ENCODE measurements at regions not wholly inside any gene's neighbourhood (a gene's known extent, or its start where the extent isn't known, plus 50 kb on each side); places are given as distances from the start of the nearest gene placed in this dataset.
"Not testable (repeated sequence)": the region's sequence is repeated elsewhere in the genome, so short reads cannot be mapped to it uniquely, and the experiment has no call there.

GRCh38 chr3:135649361-135649760, 316.2 kb upstream of the PPP2R3A start:
- Histone ChIP-seq H3K9ac (ENCODE audit: insufficient read length) (no peak overlapping the region), H3K27ac (no peak overlapping the region), H3K9me3 (ENCODE audit: low read depth, low read length) (no peaks in the 10 kb centered on the region), H3K4me3 (no peak overlapping the region), H3K36me3 (ENCODE audit: insufficient read depth, low read length) (no peaks in the 10 kb centered on the region)
- TF ChIP-seq POLR2AphosphoS5 (IDR thresholded peaks at IDR 0.05; ENCODE audit: borderline replicate concordance, low read depth, low read length) (no peak), FOXP2 (optimal IDR thresholded peaks at IDR 0.05; ENCODE audit: control extremely low read depth, extremely low read length, insufficient read depth) (no peak), EZH2 (IDR thresholded peaks at IDR 0.05) (no peak)
- no peak for DNase-seq (ENCODE audit: low read depth, low spot score)

- TF ChIP-seq FOXP2 (optimal IDR thresholded peaks at IDR 0.05; ENCODE audit: control extremely low read depth, extremely low read length, insufficient read depth), result no peak
- no peak for TF ChIP-seq EZH2 (IDR thresholded peaks at IDR 0.05)
- TF ChIP-seq POLR2AphosphoS5 (IDR thresholded peaks at IDR 0.05; ENCODE audit: borderline replicate concordance, low read depth, low read length), result no peak
- Histone ChIP-seq H3K9me3 (ENCODE audit: low read depth, low read length) (no peaks in the 10 kb centered on the region), H3K36me3 (ENCODE audit: insufficient read depth, low read length) (no peaks in the 10 kb centered on the region), H3K9ac (ENCODE audit: insufficient read length) (no peak overlapping the region), H3K27ac (no peak overlapping the region), H3K4me3 (no peak overlapping the region)
- no peak for DNase-seq (ENCODE audit: low read depth, low spot score)
Measured at GRCh38 chr3:135650309-135650708, 315.2 kb upstream of the PPP2R3A start.

GRCh38 chr3:135652388-135652787, 313.1 kb upstream of the PPP2R3A start:
- Histone ChIP-seq H3K4me3 (no peak overlapping the region), H3K9me3 (ENCODE audit: low read depth, low read length) (no peaks in the 10 kb centered on the region), H3K27ac (no peak overlapping the region), H3K9ac (ENCODE audit: insufficient read length) (no peak overlapping the region), H3K36me3 (ENCODE audit: insufficient read depth, low read length) (no peaks in the 10 kb centered on the region)
- TF ChIP-seq EZH2 (IDR thresholded peaks at IDR 0.05) (no peak), FOXP2 (optimal IDR thresholded peaks at IDR 0.05; ENCODE audit: control extremely low read depth, extremely low read length, insufficient read depth) (no peak), POLR2AphosphoS5 (IDR thresholded peaks at IDR 0.05; ENCODE audit: borderline replicate concordance, low read depth, low read length) (no peak)
- no peak for DNase-seq (ENCODE audit: low read depth, low spot score)

- no peaks in the 10 kb centered on the region for H3K36me3 ChIP-seq (ENCODE audit: insufficient read depth, low read length)
- H3K9ac ChIP-seq (ENCODE audit: insufficient read length), result no peak overlapping the region
- no peak overlapping the region for H3K27ac ChIP-seq
- no peak overlapping the region for H3K4me3 ChIP-seq
- H3K9me3 ChIP-seq (ENCODE audit: low read depth, low read length), result no peaks in the 10 kb centered on the region
- no peak for TF ChIP-seq FOXP2 (optimal IDR thresholded peaks at IDR 0.05; ENCODE audit: control extremely low read depth, extremely low read length, insufficient read depth)
- DNase-seq (ENCODE audit: low read depth, low spot score), result no peak
Measured at GRCh38 chr3:135655328-135655727, 310.2 kb upstream of the PPP2R3A start.

GRCh38 chr3:135658451-135658850, 307.1 kb upstream of the PPP2R3A start:
- H3K27ac ChIP-seq; H3K36me3 ChIP-seq (ENCODE audit: insufficient read depth, low read length); DNase-seq (ENCODE audit: low read depth, low spot score); H3K9me3 ChIP-seq (ENCODE audit: low read depth, low read length); H3K4me3 ChIP-seq; H3K9ac ChIP-seq (ENCODE audit: insufficient read length): not testable (repeated sequence)

- no peak for TF ChIP-seq FOXP2 (optimal IDR thresholded peaks at IDR 0.05; ENCODE audit: control extremely low read depth, extremely low read length, insufficient read depth)
- no peak for TF ChIP-seq POLR2AphosphoS5 (IDR thresholded peaks at IDR 0.05; ENCODE audit: borderline replicate concordance, low read depth, low read length)
- TF ChIP-seq EZH2 (IDR thresholded peaks at IDR 0.05), result no peak
- H3K27ac ChIP-seq, result no peak overlapping the region
- H3K36me3 ChIP-seq (ENCODE audit: insufficient read depth, low read length), result no peaks in the 10 kb centered on the region
- no peak for DNase-seq (ENCODE audit: low read depth, low spot score)
- H3K4me3 ChIP-seq, result no peak overlapping the region
- 0 out of 2 replicates have a peak, but pooled peaks cover 2% of the 10 kb centered on the region for H3K9me3 ChIP-seq (ENCODE audit: low read depth, low read length)
- no peak overlapping the region for H3K9ac ChIP-seq (ENCODE audit: insufficient read length)
Measured at GRCh38 chr3:135667061-135667460, 298.5 kb upstream of the PPP2R3A start.

GRCh38 chr3:135674508-135674907, 291.0 kb upstream of the PPP2R3A start:
- H3K27ac ChIP-seq, result no peak overlapping the region
- TF ChIP-seq EZH2 (IDR thresholded peaks at IDR 0.05) (no peak), FOXP2 (optimal IDR thresholded peaks at IDR 0.05; ENCODE audit: control extremely low read depth, extremely low read length, insufficient read depth) (no peak), POLR2AphosphoS5 (IDR thresholded peaks at IDR 0.05; ENCODE audit: borderline replicate concordance, low read depth, low read length) (no peak)
- no peak overlapping the region for H3K4me3 ChIP-seq
- H3K36me3 ChIP-seq (ENCODE audit: insufficient read depth, low read length), result no peaks in the 10 kb centered on the region
- DNase-seq (ENCODE audit: low read depth, low spot score), result no peak
- no peak overlapping the region for H3K9ac ChIP-seq (ENCODE audit: insufficient read length)
- no peaks in the 10 kb centered on the region for H3K9me3 ChIP-seq (ENCODE audit: low read depth, low read length)

- H3K27ac ChIP-seq, result no peak overlapping the region
- H3K9ac ChIP-seq (ENCODE audit: insufficient read length), result no peak overlapping the region
- no peaks in the 10 kb centered on the region for H3K36me3 ChIP-seq (ENCODE audit: insufficient read depth, low read length)
- H3K4me3 ChIP-seq, result no peak overlapping the region
- no peak for DNase-seq (ENCODE audit: low read depth, low spot score)
- no peak for TF ChIP-seq FOXP2 (optimal IDR thresholded peaks at IDR 0.05; ENCODE audit: control extremely low read depth, extremely low read length, insufficient read depth)
- TF ChIP-seq POLR2AphosphoS5 (IDR thresholded peaks at IDR 0.05; ENCODE audit: borderline replicate concordance, low read depth, low read length), result no peak
- TF ChIP-seq EZH2 (IDR thresholded peaks at IDR 0.05), result no peak
- no peaks in the 10 kb centered on the region for H3K9me3 ChIP-seq (ENCODE audit: low read depth, low read length)
Measured at GRCh38 chr3:135678386-135678785, 287.1 kb upstream of the PPP2R3A start.

GRCh38 chr3:135688003-135688402, 277.5 kb upstream of the PPP2R3A start:
- no peak overlapping the region for H3K27ac ChIP-seq
- no peak for TF ChIP-seq POLR2AphosphoS5 (IDR thresholded peaks at IDR 0.05; ENCODE audit: borderline replicate concordance, low read depth, low read length)
- TF ChIP-seq FOXP2 (optimal IDR thresholded peaks at IDR 0.05; ENCODE audit: control extremely low read depth, extremely low read length, insufficient read depth), result no peak
- TF ChIP-seq EZH2 (IDR thresholded peaks at IDR 0.05), result no peak
- no peak overlapping the region for H3K9ac ChIP-seq (ENCODE audit: insufficient read length)
- DNase-seq (ENCODE audit: low read depth, low spot score), result no peak
- H3K36me3 ChIP-seq (ENCODE audit: insufficient read depth, low read length), result no peaks in the 10 kb centered on the region
- no peak overlapping the region for H3K4me3 ChIP-seq
- no peaks in the 10 kb centered on the region for H3K9me3 ChIP-seq (ENCODE audit: low read depth, low read length)

All from SK-N-MC (cell line).